Sigmoid colon (tissue), 6 donors: ENCODE measurements at regions not wholly inside any gene's neighbourhood (a gene's known extent, or its start where the extent isn't known, plus 50 kb on each side); places are given as distances from the start of the nearest gene placed in this dataset.

Experiments
- DNase-seq: peaks from one replicate; pipeline ENCODE4 v3.0.0-alpha.2; 2019
- H3K27ac ChIP-seq, 4 donors: fragments of 200-600 bp; sonication (generic); one replicate each; pipeline ENCODE4 v1.5.1; 2016 to 2019; ENCODE audit warnings: mild to moderate bottlenecking in 1 of 4
- H3K27me3 ChIP-seq, 3 donors: fragments of 200-600 bp; sonication (generic); one replicate each; pipeline ENCODE4 v1.5.1; 2019; ENCODE audit warnings: mild to moderate bottlenecking in 1 of 3
- H3K36me3 ChIP-seq, 4 donors: fragments of 200-600 bp; sonication (generic); one replicate each; pipeline ENCODE4 v1.5.1; 2016 to 2019
- H3K4me1 ChIP-seq, 4 donors: fragments of 200-600 bp; sonication (generic); one replicate each; pipeline ENCODE4 v1.5.1; 2017 to 2019
- H3K4me3 ChIP-seq, 4 donors: fragments of 200-600 bp; sonication (generic); one replicate each; pipeline ENCODE4 v1.5.1; 2017 to 2019; ENCODE audit warnings: mild to moderate bottlenecking in 2 of 4, moderate library complexity in 1 of 4
- H3K9me3 ChIP-seq, 4 donors: fragments of 200-600 bp in 3 of 4; sonication (generic) in 3 of 4; one replicate each; pipeline versions ENCODE4 v1.5.1 to v1.6.1; 2013 to 2019
- CTCF ChIP-seq, 4 experiments: fragments of 450-650 bp in 3 of 4; fragments of 200-600 bp in 1 of 4; IDR thresholded peaks; one replicate each; pipeline ENCODE4 v1.5.1; 2016 to 2019; ENCODE audit warnings: antibody characterized with exemption in 4 of 4, mild to moderate bottlenecking in 3 of 4, moderate library complexity in 2 of 4
- EP300 ChIP-seq, 4 donors: sonication (generic); formaldehyde crosslinking; IDR thresholded peaks; one replicate each; pipeline ENCODE4 v1.6.1; 2017; ENCODE audit warnings: antibody characterized with exemption in 4 of 4
- POLR2A ChIP-seq, 2 donors: fragments of 450-650 bp; IDR thresholded peaks; one replicate each; pipeline ENCODE4 v1.6.1; 2016; ENCODE audit warnings: antibody characterized with exemption in 2 of 2, mild to moderate bottlenecking in 2 of 2, moderate library complexity in 2 of 2
- POLR2AphosphoS5 ChIP-seq, 4 donors: sonication (generic); formaldehyde crosslinking; IDR thresholded peaks; one replicate each; pipeline ENCODE4 v1.6.1; 2017; ENCODE audit warnings: antibody characterized with exemption in 4 of 4
- WGBS, 2 donors: extraction: QIAGEN DNeasy Blood & Tissue Kit; methylation state at CpG; one replicate each; pipeline ENCODE4 v1.1.7; 2013; 5-methylcytosine and 5-hydroxymethylcytosine counted together
- intact Hi-C: fragments of 100-400 bp; cut with DNase I; formaldehyde crosslinking; loops from one replicate; pipeline ENCODE4 v1.15.1; 2023
- donor health status: healthy with polysubstance abuse.
- donor health status: healthy.

GRCh38 chr2:168396131-168396530, 59.9 kb upstream of the CERS6 start:
- intact Hi-C loops: no loop called here
- no peak for TF ChIP-seq CTCF (IDR thresholded peaks at IDR 0.05)
- TF ChIP-seq POLR2AphosphoS5 (IDR thresholded peaks at IDR 0.05): no peak
- TF ChIP-seq EP300 (IDR thresholded peaks at IDR 0.05): no peak
- TF ChIP-seq POLR2A (IDR thresholded peaks at IDR 0.05): no peak
- H3K9me3 ChIP-seq: no peaks in the 10 kb centered on the region
- DNase-seq: no peak
- WGBS, 2 donors: 62 to 70% methylated on average over 2 of the region's 2 CpGs
- no peaks in the 10 kb centered on the region for H3K36me3 ChIP-seq
- no peaks in the 10 kb centered on the region for H3K4me1 ChIP-seq
- no peak overlapping the region for H3K27ac ChIP-seq
- no peak overlapping the region for H3K4me3 ChIP-seq
- H3K27me3 ChIP-seq: no peaks in the 10 kb centered on the region

- Histone ChIP-seq H3K27me3 (no peaks in the 10 kb centered on the region), H3K9me3 (no peaks in the 10 kb centered on the region), H3K27ac (no peak overlapping the region), H3K4me1 (no peaks in the 10 kb centered on the region), H3K36me3 (no peaks in the 10 kb centered on the region), H3K4me3 (no peak overlapping the region)
- intact Hi-C loops: no loop called here
- DNase-seq: no peak
- 81 to 93% methylated on average over 2 of the region's 2 CpGs for WGBS, 2 donors
- TF ChIP-seq CTCF (IDR thresholded peaks at IDR 0.05): no peak
- no peak for TF ChIP-seq EP300 (IDR thresholded peaks at IDR 0.05)
- no peak for TF ChIP-seq POLR2A (IDR thresholded peaks at IDR 0.05)
- TF ChIP-seq POLR2AphosphoS5 (IDR thresholded peaks at IDR 0.05): no peak
These were observed 58.4 kb upstream of the CERS6 start for GRCh38 chr2:168397629-168398028.

- H3K4me1 ChIP-seq: no peaks in the 10 kb centered on the region
- H3K27ac ChIP-seq: no peak overlapping the region
- 68 to 83% methylated on average over 4 of the region's 4 CpGs for WGBS, 2 donors
- H3K27me3 ChIP-seq: no peaks in the 10 kb centered on the region
- intact Hi-C loops: no loop called here
- TF ChIP-seq CTCF (IDR thresholded peaks at IDR 0.05) (no peak), EP300 (IDR thresholded peaks at IDR 0.05) (no peak), POLR2AphosphoS5 (IDR thresholded peaks at IDR 0.05) (no peak), POLR2A (IDR thresholded peaks at IDR 0.05) (no peak)
- no peak overlapping the region for H3K4me3 ChIP-seq
- DNase-seq: no peak
- H3K36me3 ChIP-seq: no peaks in the 10 kb centered on the region
- H3K9me3 ChIP-seq: no peaks in the 10 kb centered on the region
These were observed 55.0 kb upstream of the CERS6 start for GRCh38 chr2:168401048-168401556.

- H3K4me3 ChIP-seq: no peak overlapping the region
- H3K36me3 ChIP-seq: no peaks in the 10 kb centered on the region
- DNase-seq: no peak
- H3K9me3 ChIP-seq: no peaks in the 10 kb centered on the region
- TF ChIP-seq EP300 (IDR thresholded peaks at IDR 0.05) (no peak), POLR2A (IDR thresholded peaks at IDR 0.05) (no peak), POLR2AphosphoS5 (IDR thresholded peaks at IDR 0.05) (no peak), CTCF (IDR thresholded peaks at IDR 0.05) (no peak)
- H3K27ac ChIP-seq: no peak overlapping the region
- no peaks in the 10 kb centered on the region for H3K27me3 ChIP-seq
- WGBS, 2 donors: 33 to 70% methylated on average over 1 of the region's 1 CpG
- intact Hi-C loops: no loop called here
- no peaks in the 10 kb centered on the region for H3K4me1 ChIP-seq
These were observed 54.3 kb upstream of the CERS6 start for GRCh38 chr2:168401771-168402170.

GRCh38 chr2:168402531-168402930, 53.5 kb upstream of the CERS6 start:
- intact Hi-C loops: no loop called here
- H3K4me3 ChIP-seq: no peak overlapping the region
- H3K4me1 ChIP-seq: no peaks in the 10 kb centered on the region
- no peak for TF ChIP-seq CTCF (IDR thresholded peaks at IDR 0.05)
- TF ChIP-seq EP300 (IDR thresholded peaks at IDR 0.05): no peak
- TF ChIP-seq POLR2AphosphoS5 (IDR thresholded peaks at IDR 0.05): no peak
- no peak for TF ChIP-seq POLR2A (IDR thresholded peaks at IDR 0.05)
- no peak for DNase-seq
- WGBS, 2 donors: 52 to 79% methylated on average over 1 of the region's 1 CpG
- no peaks in the 10 kb centered on the region for H3K27me3 ChIP-seq
- H3K27ac ChIP-seq: no peak overlapping the region
- no peaks in the 10 kb centered on the region for H3K9me3 ChIP-seq
- H3K36me3 ChIP-seq: no peaks in the 10 kb centered on the region
